KOPT-K1 (cell line): ENCODE measurements at regions not wholly inside any gene's neighbourhood (a gene's known extent, or its start where the extent isn't known, plus 50 kb on each side); places are given as distances from the start of the nearest gene placed in this dataset.

Experiments
- H3K27ac ChIP-seq: fragments of 200-600 bp; sonication (generic); 2 replicates; pipeline ENCODE4 v1.5.1; 2016; ENCODE audit warnings: antibody characterized with exemption, mild to moderate bottlenecking, low read depth, low read length; ENCODE audit not compliant: poor library complexity, severe bottlenecking
- H3K36me3 ChIP-seq: fragments of 200-600 bp; sonication (generic); 2 replicates; pipeline ENCODE4 v1.5.1; 2017; ENCODE audit warnings: antibody characterized with exemption, mild to moderate bottlenecking, low read length, moderate library complexity; ENCODE audit not compliant: insufficient read depth
- H3K9me3 ChIP-seq: fragments of 200-600 bp; sonication (generic); 2 replicates; pipeline ENCODE4 v1.5.1; 2017; ENCODE audit warnings: antibody characterized with exemption, low read length, mild to moderate bottlenecking; ENCODE audit not compliant: insufficient read depth, poor library complexity, severe bottlenecking

DNA sequence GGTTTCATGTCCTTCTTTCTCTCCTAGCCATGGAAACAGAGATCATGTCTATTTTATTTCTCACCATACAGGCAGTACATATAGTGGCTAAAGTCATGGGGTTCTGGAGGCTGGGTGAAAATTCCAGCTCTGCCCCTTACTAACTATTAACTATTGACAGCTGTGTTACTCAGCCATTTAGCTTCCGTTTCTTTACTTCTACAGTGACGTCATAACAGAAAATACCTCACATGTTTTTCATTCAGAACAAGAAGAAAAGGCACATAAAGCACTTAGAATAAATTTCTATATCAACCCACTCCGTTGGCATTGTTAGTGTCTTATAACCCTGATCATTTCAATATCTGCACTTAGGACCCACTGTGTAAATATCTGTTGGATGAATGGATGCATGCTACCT is 1506.9 kb upstream of the TMEM132C start:
- Histone ChIP-seq H3K36me3 (peaks cover 58% of the 10 kb centered on the region), H3K9me3 (peaks cover 32% of the 10 kb centered on the region), H3K27ac (no peak overlapping the region)

DNA sequence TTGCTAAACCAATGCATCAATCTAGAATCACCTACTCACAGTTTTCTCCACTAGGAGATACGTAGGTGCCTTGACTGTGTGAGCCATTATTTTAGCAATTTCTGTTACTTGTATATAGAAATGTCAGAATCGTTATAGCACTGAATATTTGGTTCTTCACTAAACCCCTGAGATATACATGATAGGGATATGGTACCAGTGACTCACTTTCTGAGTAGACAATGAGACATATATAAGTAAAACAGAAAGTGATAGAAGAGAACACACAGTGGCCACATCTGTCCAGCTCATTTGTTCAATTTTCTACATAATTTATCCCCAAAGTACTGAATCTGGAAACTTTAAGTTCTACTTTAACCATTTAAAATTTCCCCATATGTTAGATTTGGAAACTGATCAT is 1505.5 kb upstream of the TMEM132C start:
- Histone ChIP-seq H3K27ac (no peak overlapping the region), H3K9me3 (peaks cover 45% of the 10 kb centered on the region), H3K36me3 (peaks cover 70% of the 10 kb centered on the region)

DNA sequence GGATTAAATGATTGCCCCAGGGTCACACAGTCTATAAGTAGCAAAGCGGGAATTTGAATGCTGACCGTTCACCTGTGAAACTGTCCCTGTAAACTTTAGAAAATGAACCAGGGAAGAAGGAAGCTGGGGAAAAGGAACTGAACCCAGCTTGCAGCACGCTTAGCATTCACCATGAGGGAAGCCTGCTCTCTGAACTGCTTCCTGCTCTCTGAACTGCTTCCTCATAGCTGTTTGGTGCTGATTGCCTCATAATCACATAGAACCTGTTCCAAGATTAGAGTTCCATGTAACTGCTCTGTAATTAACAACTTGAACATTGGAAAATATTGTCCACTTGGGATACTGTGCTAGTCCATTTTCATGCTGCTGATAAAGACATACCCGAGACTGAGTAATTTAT is 1504.8 kb upstream of the TMEM132C start:
- peaks cover 52% of the 10 kb centered on the region for H3K9me3 ChIP-seq
- H3K36me3 ChIP-seq: peaks cover 75% of the 10 kb centered on the region
- H3K27ac ChIP-seq: no peak overlapping the region

DNA sequence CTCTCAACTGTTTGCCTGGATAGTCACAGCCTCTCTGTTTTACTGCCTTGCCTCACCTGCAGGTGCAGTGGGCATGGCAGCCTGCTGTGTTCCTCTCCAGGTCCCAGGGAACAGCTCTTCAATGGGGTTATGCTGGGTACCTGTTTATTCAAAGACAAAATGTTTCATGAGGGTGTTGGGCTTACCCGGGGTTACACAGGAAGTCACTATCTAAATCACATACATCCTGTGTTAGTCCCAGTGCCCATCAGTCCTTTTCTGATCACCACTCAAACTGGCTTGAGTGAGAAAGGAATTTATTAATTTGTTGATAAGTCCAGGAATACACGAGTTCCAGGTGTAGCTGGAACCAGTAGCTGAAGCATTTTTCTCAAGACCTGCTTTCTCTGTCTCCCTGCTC is 1503.6 kb upstream of the TMEM132C start:
- peaks cover 81% of the 10 kb centered on the region for H3K36me3 ChIP-seq
- peaks cover 64% of the 10 kb centered on the region for H3K9me3 ChIP-seq
- H3K27ac ChIP-seq: no peak overlapping the region

DNA sequence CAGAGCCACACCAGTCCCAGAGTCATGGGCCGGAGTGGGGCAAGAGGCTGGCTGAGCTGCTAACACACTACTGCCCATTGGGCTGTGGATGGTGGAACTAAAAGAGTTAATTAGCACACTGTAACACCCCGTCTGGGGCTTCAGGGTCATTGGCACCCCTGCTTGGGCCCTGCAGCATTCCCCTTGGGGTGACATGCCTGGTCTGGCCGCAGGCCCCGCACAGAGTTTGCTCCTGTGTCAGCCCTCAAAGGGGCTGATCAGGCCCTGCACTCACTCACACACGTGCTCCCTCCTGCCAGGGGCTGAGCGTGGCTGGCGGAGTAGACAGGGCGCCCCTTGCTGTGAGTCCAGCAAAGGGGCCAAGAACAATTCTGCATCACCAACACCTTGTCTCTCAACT is 1499.6 kb upstream of the TMEM132C start:
- Histone ChIP-seq H3K27ac (no peak overlapping the region), H3K36me3 (peaks cover 73% of the 10 kb centered on the region), H3K9me3 (peaks cover 78% of the 10 kb centered on the region)

DNA sequence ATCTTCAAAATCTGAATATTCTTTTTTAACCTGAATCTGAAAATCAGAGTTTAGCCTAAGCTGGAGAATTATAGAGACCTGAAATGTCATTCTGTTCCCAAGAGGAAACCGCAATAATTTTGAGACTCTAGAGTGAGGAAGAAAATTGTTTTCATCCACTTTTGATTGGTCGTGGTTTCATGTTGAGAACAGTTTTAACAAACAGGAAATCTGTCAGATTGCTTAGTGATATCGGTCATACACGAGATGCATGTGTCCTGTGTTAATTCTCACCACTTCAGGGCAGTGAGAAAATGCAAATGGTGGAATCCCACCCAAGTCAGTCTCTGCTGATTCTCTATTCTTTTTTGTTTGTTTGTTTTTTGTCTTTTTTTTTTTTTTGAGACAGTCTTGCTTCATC is 1498.5 kb upstream of the TMEM132C start:
- H3K9me3 ChIP-seq: peaks cover 67% of the 10 kb centered on the region
- peaks cover 61% of the 10 kb centered on the region for H3K36me3 ChIP-seq
- H3K27ac ChIP-seq: no peak overlapping the region

DNA sequence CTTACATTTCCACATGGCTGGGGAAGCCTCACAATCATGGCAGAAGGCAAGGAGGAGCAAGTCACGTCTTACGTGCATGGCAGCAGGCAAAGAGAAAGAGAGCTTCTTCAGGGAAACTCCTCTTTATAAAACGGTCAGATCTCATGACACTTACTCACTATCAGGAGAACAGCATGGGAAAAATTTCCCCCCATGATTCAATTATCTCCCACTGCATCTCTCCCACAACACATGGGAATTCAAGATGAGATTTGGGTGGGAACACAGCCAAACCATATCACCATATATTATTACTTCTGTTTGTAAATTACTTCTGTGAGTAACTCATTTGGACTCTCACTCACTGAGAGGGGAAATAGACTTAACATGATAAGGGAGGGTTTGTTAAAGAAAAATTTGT is 1496.8 kb upstream of the TMEM132C start:
- H3K27ac ChIP-seq: peak overlapping the region; percentile 68
- peaks cover 45% of the 10 kb centered on the region for H3K36me3 ChIP-seq
- H3K9me3 ChIP-seq: peaks cover 50% of the 10 kb centered on the region

DNA sequence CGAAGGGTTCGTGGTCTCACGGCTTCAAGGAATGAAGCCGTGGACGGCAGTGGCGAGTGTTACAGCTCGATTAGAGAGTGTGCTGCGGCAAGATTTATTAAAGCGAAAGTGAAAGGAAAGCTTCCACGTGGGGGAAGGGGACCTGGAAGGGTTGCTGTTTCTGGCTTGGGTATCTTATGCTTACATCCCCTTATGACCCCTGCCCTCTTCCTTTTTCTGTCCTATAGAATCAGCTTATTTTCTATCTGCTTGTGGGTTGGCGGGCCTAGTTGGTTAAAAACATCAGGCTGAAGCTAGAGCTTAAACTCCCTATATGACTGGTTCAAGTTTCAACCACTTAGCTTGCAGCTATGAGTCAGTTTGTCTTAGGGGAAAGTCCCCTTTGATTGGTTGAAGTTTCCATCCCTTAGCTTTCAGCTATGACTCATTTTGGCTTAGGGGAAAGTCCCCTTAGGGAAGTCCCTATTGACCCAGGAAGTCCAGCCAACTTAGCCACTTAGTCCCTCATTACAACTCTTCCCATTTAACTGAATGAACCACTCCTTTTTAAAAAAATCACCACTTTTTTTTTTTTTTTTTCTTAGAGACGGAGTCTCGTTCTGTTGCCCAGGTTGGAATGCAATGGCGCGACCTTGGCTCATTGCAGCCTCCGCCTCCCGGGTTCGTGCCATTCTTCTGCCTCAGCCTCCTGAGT is 1494.7 kb upstream of the TMEM132C start:
- H3K27ac ChIP-seq: peak overlapping the region; percentile 68
- peaks cover 24% of the 10 kb centered on the region for H3K36me3 ChIP-seq
- H3K9me3 ChIP-seq: peaks cover 29% of the 10 kb centered on the region

DNA sequence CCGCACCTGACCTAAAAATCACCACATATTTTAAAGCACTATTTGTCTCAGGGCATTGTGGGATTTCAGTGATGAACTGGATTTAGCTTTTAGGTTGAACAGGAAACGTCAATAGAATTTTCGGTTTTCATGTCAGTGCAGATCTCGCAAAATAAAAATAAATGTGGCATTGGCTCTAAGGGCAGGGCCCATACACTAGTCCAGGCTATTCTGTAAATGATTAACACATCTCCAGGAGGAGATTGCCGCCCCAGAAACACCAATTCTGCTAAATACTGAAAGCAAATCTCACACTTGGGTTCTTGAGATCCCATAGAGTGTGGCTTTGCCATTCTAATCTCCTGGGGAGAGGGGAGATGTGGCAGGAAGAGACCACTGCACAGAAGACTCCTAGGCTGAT is 1494.0 kb upstream of the TMEM132C start:
- Histone ChIP-seq H3K9me3 (peaks cover 22% of the 10 kb centered on the region), H3K27ac (no peak overlapping the region), H3K36me3 (peaks cover 19% of the 10 kb centered on the region)

DNA sequence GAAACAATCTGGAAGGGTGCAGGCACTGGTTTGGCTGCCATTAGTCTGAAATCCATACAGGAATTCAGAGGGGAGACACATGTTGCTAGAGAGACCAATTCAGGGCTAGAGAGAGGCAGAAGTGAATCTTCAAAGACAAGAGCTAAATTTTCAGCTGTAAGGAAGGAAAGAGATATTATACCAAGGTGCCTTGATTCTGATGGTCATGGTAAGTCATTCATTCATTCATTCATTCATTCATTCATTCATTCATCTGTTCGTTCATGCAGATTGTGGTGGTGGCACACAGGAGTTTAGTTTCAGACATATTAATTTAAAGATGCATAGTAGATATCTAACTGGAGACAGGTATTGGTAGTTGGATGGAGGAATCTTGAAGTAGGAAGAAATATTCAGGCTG is 1493.5 kb upstream of the TMEM132C start:
- Histone ChIP-seq H3K9me3 (peaks cover 17% of the 10 kb centered on the region), H3K27ac (no peak overlapping the region), H3K36me3 (peaks cover 14% of the 10 kb centered on the region)

DNA sequence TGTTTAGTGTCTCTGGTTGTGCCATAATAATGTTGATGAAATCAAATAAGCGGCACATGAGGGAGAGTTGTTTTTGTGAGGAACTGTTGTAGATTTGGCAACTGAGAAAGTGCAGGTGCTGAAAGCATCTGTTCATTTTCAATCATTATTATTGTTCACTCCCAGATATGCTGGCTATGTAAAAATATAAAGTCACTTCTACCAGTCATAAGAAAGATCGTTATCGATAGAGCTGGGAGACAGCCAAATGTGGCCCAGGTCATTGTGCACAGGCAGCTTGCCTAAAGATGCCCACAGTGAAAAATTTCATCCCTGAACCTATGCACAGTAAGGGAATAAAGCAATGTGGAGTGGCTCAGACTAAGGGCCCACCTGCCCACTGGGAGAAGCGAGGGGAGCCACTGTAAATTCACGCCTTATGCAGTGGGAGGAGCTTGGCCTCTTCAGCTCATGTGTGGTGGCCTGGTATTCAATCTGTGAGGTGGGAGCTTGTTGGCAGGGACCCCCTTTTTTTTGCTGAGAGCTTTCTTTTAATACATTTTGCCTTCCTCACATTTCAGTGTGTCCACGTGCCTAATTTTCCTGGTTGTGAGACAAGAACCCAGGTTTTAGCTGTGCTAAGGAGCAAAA is 1490.8 kb upstream of the TMEM132C start:
- Histone ChIP-seq H3K36me3 (no peaks in the 10 kb centered on the region), H3K9me3 (no peaks in the 10 kb centered on the region), H3K27ac (no peak overlapping the region)

DNA sequence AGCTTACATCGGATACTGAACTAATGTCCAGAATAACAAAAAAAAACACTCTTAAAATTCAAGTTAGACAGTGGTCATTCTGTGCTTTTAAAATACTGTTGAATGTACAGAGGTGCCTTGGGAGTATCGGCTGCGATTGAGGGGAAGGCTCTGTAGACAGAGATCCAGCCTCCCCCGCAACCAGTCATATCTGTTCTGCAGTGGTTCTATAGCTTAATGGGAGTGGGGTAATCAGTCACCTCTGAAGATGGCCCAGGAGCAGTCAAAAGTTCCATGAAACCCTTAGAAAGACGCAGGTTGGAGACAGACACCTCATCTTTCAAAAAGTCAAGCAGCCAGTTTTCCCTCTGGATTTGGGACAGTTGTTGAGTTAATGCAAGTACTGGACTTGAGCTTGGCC is 1486.6 kb upstream of the TMEM132C start:
- Histone ChIP-seq H3K9me3 (no peaks in the 10 kb centered on the region), H3K36me3 (no peaks in the 10 kb centered on the region), H3K27ac (no peak overlapping the region)

DNA sequence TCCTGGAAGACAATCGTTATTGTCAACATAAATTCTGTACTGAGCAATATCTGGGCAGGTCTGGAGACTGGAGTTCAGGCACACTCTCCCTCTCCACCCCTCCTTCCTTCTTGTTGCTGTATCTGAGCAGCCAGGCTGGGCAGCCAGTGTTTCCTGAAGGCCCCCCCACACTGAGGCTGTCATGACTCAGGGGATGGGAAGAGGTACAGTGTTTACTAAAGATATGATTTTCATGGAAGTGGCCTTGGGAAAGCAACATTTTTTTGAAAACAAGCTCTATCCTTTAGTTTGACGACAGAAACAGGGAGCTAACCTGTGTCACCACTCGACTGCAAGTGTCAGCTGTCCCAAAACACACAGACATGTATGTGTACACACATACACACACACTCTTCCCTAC is 1485.4 kb upstream of the TMEM132C start:
- Histone ChIP-seq H3K9me3 (no peaks in the 10 kb centered on the region), H3K36me3 (no peaks in the 10 kb centered on the region), H3K27ac (no peak overlapping the region)

DNA sequence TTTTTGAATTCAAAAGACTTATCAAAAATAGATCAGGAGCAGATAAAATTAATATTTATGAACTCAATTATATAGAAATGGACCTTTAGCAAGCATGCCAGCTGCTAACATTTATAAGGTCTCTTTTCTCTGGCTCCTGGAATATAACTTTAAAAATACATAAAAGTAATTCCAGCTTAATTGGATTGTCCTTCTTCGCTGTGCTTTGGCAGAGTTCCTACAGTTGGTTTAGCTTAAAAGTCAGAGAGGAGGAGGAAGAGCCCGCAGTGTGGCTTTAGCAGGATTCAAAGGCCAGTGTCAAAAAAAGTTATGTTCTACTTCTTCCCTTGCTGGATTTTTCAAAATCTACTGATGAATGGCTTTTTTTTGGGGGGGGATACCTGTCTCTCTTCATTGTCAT is 1484.9 kb upstream of the TMEM132C start:
- Histone ChIP-seq H3K36me3 (no peaks in the 10 kb centered on the region), H3K27ac (no peak overlapping the region), H3K9me3 (no peaks in the 10 kb centered on the region)

DNA sequence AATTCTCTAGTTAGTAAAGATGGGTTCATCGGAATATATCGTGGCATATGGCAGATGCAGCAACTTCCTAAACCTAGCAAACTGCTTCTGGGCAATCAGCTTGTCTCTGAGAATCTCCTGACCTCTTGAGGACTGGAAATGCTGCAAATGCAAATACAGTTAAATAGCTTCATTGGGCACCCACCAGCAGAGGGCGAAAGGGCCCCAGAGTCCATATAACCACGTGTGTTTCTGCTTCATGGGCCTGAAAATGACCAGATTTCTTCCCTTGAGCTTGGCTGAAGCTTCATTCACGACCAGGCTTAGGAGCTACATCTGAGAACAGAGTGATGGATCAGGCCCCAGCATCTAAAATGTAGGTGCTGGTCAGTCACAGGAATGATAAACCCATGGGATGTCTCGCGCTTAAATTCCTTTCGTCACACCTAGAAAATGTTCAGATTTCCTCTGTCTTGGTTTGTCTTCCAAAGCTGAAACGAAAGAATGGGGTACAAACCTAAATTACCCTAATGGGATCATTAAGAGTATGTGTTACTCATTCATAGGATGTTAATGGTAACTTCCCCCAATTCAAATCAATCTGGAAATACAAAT is 1482.5 kb upstream of the TMEM132C start:
- Histone ChIP-seq H3K36me3 (no peaks in the 10 kb centered on the region), H3K9me3 (no peaks in the 10 kb centered on the region), H3K27ac (no peak overlapping the region)

DNA sequence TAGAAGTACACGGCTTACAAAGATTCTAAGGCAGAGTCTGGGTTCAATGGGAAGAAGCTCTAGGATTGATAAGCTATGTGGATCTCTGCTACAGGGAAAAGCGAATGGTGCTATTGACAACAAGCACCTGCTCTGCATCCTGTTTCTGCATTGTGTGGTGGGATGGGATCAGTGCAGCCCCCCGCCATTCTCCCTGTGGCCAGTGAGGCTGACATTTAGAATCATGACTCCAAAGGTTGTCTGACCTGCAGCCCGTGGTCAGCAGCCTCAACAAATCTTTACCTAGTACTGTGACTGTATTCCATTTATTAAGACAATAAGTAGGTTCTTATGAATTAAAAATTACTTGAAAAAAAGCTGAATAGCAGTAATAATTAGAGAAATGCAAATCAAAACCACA is 1477.0 kb upstream of the TMEM132C start:
- no peaks in the 10 kb centered on the region for H3K9me3 ChIP-seq
- H3K36me3 ChIP-seq: no peaks in the 10 kb centered on the region
- H3K27ac ChIP-seq: no peak overlapping the region
